GM19240 (cell line): ENCODE measurements at regions not wholly inside any gene's neighbourhood (a gene's known extent, or its start where the extent isn't known, plus 50 kb on each side); places are given as distances from the start of the nearest gene placed in this dataset.
"Not testable (repeated sequence)": the region's sequence is repeated elsewhere in the genome, so short reads cannot be mapped to it uniquely, and the experiment has no call there.

Experiments used
- DNase-seq: peaks from one replicate; pipeline ENCODE4 v3.0.0; 2011; ENCODE audit warnings: low spot score; ENCODE audit not compliant: insufficient read length

- not testable (repeated sequence) for DNase-seq
These were observed 332.7 kb downstream of the HGF start for GRCh38 chr7:81437160-81437559.

DNA sequence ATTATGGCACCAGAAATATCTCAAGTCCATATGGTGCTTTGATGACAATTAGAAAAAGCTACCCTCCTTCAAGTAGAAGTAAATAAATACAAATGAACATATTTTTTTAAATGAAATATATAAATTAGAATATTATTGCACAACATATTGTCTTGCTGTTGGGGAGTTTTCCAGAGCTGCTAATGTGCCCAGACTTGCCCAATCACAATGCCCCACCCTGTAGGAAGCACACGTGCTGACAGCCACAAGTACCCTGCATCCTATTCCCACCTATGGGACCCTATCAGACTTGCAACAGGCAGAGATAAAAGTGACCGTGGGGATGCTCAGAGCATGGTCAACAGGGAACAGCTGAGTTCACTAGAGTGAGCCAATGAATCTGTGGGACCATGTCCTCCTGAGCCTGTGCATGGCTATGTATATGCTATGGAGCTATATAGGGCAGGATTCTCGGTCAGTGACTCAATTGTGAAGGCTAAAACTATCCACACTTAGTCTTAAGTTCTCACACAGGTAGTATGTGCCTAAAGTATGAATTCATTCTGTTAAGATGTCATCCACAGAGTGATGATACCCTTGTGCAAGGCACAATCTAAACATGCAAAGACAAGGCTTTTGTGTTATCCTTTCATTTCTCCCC, 336.0 kb downstream of the HGF start:
- DNase-seq: no peak

- no peak for DNase-seq
These were observed 336.6 kb downstream of the HGF start for GRCh38 chr7:81433206-81433605.

GRCh38 chr7:81430761-81431160, 339.1 kb downstream of the HGF start:
- DNase-seq: no peak

- no peak for DNase-seq
These were observed 339.7 kb downstream of the HGF start for GRCh38 chr7:81430150-81430549.

GRCh38 chr7:81427461-81427860, 342.4 kb downstream of the HGF start:
- DNase-seq: no peak

- DNase-seq: no peak
These were observed 349.2 kb downstream of the HGF start for GRCh38 chr7:81420526-81421226.

DNA sequence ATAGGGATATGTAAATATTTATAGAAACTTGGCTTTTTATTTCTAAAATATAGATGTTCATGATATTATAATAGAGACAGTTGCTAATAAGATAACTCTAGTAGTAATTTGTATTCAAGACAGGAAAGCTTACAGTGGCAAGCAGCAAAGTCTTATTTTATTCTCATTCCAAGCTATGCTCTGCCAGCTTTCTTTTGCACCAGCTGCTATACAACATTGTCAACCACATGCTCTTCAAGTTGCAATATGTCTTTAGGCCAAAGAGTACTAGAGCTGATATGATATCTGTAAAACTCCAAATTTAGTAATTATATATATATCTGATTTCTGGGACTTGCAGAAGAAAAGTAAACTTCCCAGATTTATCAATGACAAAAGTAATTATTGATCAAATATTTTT, 350.1 kb downstream of the HGF start:
- DNase-seq: no peak

GRCh38 chr7:81416659-81417058, 353.2 kb downstream of the HGF start:
- no peak for DNase-seq

- DNase-seq: no peak
These were observed 354.7 kb downstream of the HGF start for GRCh38 chr7:81415181-81415580.

GRCh38 chr7:81414411-81414810, 355.4 kb downstream of the HGF start:
- no peak for DNase-seq

DNA sequence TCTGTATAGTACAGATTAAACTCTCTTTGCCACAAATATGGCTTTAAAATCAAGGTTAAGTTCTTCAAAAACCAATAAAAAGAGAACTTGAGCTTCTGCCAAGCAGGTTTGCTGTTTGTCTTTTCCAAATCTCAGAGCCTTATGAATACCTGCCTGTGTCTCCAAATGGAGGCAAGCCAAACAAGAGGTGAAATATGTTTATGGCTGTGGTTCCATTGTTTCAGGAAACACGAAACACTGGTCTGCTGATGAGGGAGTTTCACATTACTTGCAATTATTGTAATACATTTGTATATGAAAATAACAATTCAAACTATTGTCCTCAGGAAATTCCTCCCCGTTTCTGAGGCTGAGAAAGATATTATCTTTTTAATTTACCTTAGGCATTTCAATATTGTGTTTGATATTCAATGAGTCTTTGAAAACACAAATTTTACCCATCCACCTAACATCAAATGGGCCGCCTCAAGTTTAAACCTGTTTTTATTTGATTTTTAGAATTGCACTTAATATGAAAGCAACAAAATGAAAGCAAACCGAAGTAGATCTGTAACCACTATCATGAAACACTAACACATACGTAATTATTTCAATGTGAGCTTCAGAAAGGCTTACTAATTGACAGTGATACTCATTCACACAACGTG, 359.3 kb downstream of the HGF start:
- DNase-seq: no peak

- no peak for DNase-seq
These were observed 361.1 kb downstream of the HGF start for GRCh38 chr7:81408728-81409127.

DNA sequence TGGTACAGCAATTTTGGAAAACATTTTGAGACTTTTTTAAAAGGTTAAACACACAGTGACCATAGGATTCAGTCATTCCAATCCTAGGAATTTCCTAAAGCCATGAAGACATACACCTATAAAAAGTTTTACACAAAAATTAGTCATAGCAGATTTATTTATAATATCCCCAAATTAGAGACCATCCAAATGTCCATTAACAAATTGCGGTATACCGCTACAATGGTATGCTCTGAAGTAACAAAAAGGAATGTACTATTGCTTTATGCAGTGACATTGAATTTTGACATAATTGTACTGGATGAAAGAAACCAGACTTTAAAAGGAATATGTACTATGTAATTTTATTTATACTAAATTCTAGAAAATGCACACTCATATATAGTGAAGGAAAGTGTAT, 362.8 kb downstream of the HGF start:
- DNase-seq: no peak

GRCh38 chr7:81404669-81405068, 365.2 kb downstream of the HGF start:
- DNase-seq: no peak

DNA sequence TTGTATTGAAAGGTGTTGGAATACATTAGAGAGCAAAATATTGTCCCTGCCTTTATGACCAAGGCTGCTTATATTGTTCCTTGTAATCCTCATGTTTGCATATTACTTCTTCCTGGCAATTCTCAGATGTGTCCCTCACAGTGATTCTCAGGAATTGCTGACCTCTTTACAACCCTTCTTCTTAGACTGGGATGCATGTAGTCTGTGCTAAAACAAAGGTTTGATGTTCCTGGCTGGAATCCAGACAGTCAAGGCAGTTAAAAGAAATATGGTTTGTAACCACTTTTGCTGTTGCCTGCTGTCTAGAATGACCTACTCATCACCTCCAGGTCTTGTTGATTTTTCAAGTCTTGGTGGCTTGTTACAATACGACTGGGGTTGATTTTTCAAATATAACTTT, 367.6 kb downstream of the HGF start:
- DNase-seq: no peak

GRCh38 chr7:81399471-81399870, 370.4 kb downstream of the HGF start:
- no peak for DNase-seq

DNA sequence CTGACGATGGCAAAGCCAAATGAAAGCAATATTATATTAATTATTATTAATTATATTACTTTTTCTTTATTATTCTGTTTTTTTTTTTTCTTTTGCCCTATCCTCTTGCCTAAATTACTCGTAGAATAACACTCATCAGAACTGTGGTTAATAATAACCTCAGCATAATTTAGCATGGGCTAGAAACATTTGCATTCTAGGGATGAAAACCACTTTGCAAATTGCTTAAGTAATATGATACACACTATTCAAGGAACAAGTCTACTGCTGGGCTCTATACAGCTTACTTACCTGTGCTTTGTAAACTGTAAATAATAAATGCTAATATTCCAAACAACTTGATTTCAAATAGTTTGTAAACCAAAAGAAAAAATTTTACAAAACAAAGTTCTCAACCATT, 375.8 kb downstream of the HGF start:
- no peak for DNase-seq

DNA sequence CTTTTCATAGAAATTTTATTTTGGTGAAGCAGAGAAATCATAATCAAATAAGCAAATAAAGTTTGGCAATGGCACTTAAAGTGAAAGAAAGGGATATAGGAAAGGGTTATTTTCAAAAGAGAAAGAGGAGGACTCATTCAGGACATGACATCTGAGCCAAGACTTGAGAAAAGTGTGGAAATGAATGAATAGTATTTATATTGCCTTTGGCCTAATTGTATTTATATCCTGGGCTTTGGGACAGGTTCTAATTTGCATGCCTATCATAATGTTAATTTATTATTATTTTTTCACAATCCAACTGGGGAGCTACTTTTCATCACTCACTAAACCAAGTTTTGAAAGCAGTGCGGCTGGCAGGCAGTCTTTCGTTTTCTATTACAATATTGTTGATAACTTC, 376.8 kb downstream of the HGF start:
- DNase-seq: no peak

GRCh38 chr7:81385370-81385769, 384.5 kb downstream of the HGF start:
- DNase-seq: no peak

DNA sequence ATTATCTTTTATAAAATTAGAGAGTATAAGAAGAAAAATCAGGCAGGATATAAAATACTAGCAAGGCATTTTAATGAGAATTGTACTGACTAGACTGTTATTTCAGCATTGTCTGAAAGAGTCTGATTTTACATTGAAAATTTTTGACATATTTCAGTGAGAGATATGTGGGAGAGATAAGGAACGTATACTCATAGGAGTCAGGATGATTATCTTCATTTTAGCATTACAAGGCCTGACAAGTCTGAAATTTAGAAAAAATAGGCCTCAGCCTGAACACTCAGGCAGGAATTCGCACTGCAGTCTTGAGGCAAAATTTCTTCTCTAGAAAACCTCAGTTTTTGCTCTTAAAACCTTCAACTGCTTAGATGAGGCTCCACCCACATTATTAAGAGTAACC, 386.0 kb downstream of the HGF start:
- DNase-seq: no peak

DNA sequence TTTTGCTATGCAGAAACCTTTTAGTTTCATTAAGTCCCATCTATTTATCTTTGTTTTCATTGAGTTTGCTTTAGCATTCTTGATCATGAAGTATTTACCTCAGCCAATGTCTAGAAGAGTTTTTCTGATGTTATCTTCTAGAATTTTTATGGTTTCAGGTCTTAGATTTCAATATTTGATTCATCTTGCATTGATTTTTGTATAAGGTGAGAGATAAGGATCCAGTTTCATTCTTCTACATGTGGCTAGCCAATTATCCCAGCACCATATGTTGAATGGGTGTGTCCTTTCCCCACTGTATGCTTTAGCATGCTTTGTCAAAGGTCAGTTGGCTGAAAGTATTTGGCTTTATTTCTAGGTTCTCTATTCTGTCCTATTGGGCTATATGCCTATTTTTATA, 395.2 kb downstream of the HGF start:
- not testable (repeated sequence) for DNase-seq

GRCh38 chr7:81370822-81371221, 399.0 kb downstream of the HGF start:
- DNase-seq: no peak
